GM10266 (cell line): ENCODE measurements at regions not wholly inside any gene's neighbourhood (a gene's known extent, or its start where the extent isn't known, plus 50 kb on each side); places are given as distances from the start of the nearest gene placed in this dataset.

Source experiments
- DNase-seq: peaks from one replicate; pipeline ENCODE4 v3.0.0; 2012; ENCODE audit errors: extremely low spot score
- TF ChIP-seq, protein P1 (sequence below): IDR thresholded peaks from 2 replicates; pipeline ENCODE4 v1.5.1; 2012; ENCODE audit warnings: mild to moderate bottlenecking, low read depth; ENCODE audit not compliant: control insufficient read depth, insufficient read depth; ENCODE audit errors: missing control alignments

DNA sequence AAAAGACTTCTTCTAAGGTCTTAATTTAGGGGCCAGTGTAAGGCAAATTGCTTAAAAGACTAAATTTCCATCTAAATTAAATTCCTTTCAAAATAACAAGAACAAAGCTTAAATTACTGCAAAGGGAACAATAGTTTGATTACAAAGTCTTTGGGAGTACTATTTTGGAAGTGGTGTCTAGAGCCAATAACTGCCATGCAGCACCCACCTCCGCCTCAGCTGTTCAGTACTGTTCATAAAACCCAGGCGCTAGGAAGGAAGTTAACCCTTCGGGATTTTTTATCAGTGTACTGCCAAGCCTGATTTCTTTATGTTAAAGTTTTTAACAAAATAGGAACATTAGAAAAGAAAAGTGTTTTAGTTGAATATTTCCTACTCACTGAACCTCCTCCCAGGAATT, 210.1 kb downstream of the LIG4 start:
- TF ChIP-seq, protein P1, sequence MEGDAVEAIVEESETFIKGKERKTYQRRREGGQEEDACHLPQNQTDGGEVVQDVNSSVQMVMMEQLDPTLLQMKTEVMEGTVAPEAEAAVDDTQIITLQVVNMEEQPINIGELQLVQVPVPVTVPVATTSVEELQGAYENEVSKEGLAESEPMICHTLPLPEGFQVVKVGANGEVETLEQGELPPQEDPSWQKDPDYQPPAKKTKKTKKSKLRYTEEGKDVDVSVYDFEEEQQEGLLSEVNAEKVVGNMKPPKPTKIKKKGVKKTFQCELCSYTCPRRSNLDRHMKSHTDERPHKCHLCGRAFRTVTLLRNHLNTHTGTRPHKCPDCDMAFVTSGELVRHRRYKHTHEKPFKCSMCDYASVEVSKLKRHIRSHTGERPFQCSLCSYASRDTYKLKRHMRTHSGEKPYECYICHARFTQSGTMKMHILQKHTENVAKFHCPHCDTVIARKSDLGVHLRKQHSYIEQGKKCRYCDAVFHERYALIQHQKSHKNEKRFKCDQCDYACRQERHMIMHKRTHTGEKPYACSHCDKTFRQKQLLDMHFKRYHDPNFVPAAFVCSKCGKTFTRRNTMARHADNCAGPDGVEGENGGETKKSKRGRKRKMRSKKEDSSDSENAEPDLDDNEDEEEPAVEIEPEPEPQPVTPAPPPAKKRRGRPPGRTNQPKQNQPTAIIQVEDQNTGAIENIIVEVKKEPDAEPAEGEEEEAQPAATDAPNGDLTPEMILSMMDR: no peak
- DNase-seq: no peak

DNA sequence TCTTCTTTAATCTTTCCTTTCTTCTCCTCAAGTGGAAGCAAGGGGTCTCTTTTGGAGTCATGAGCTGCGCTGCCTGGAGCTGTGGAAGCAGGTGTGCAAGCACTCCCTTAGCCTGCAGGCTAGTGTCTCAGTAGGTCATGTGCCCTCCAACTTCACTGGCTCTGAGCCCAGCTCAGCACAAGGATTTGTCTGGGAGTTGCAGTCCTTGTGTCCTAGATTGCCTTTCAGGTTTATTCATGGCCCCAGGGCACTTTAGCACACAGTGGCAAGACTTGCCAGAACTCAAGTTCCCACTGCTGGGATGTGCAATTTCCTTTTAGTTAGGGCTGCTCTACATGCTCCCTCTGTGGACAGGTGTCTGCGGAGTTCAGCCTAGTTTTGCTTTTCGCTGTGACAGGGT, 211.7 kb downstream of the LIG4 start:
- TF ChIP-seq, protein P1: no peak
- DNase-seq: no peak

DNA sequence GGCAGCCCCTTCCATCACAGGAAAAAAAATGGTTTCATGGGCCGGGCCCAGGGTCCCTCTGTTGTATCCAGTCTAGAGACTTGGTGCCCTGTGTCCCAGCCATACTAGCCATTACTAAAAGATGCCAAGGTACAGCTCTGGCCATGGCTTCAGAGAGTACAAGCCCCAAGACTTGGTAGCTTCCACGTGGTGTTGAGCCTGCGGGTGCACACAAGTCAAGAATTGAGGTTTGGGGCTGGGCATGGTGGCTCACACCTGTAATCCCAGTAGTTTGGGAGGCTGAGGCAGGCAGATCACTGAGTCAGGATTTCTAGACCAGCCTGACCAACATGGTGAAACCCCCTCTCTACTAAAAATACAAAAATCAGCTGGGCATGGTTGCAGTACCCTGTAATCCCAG, 214.3 kb downstream of the LIG4 start:
- TF ChIP-seq, protein P1: no peak
- no peak for DNase-seq

DNA sequence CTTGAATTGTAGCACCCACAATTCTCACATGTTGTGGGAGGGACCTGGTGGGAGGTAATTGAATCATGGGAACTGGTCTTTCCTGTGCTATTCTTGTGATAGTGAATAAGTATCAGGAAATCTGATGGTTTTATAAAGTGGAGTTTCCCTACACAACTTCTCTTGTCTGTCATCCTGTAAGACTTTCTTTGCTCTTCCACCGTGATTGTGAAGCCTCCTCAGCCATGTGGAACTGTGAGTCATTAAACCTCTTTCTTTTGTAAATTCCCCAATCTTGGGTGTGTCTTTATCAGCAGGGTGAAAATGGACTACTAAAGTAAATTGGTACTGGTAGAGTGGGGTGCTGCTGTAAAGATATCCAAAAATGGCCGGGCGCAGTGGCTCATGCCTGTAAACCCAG, 215.6 kb downstream of the LIG4 start:
- TF ChIP-seq, protein P1: no peak
- no peak for DNase-seq

DNA sequence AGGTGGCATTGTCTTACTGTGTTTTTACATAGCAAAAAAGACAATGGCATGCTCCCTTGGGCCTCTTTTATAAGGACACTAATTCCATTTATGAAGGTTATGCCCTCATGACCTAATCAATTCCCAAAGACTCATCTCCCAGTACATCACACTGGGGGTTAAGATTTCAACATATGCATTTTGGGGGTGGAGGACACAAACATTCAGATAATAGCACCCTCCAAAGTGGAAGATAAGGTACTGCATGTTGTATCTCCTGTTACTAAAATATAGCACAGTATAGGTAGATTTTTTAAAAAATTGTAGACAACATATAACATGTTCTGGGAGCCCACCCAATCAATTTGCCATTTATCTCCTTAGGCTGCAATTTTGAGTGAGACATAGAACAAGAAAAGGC, 221.2 kb downstream of the LIG4 start:
- TF ChIP-seq, protein P1: no peak
- no peak for DNase-seq

DNA sequence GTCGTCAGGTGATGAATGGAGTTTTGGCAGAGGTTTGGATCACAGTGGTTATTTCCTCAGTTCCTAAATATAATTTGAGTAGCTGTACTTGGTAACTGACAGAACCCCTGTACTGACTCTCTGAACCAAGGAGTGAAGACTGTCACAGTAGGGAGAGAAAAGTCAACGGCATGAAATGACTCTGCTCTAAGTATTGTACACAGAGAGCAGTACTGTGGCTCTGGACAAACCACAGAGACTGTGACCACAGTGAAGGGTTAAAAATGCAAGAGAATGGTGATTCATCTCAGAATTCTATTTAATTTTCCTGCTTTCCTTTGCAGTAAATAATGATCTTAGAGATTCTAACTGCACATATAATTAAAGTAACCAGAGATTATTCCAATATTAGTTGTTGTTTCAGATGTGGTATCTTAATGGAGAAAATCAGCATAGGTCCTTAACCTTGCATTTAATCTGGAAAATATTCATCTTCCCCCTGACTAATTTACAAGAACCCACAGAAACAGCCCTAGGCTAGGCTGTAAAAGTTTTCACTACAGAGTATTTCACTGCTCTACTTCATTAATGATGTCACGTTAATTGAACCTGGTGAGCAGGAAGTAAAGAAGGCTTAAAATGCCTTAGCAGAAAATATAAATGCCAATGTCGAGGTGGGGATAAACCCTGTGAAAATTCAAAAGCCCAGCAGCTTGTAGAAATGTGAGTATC, 221.9 kb downstream of the LIG4 start:
- TF ChIP-seq, protein P1: no peak
- DNase-seq: no peak

DNA sequence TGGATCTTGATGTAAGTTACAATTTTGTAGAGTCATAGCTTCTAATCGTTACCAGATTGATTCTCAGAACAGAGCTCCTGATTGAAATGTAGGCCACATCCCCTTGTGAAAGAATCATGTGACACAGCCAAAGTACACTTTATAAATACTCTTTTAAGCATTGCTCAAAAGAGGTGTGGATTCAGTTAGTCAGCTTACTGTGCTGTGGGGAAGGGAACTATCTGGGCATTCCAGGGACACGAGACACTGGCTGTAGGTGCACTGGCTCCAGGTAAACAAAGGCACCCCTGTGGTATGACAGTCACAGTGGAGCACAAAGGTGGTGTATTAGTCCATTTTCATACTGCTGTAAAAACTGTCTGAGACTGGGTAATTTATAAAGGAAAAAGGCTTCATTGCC, 222.8 kb downstream of the LIG4 start:
- TF ChIP-seq, protein P1: no peak
- DNase-seq: no peak
